ENCODE measurements at regions not wholly inside any gene's neighbourhood (a gene's known extent, or its start where the extent isn't known, plus 50 kb on each side); places are given as distances from the start of the nearest gene placed in this dataset.

DNA sequence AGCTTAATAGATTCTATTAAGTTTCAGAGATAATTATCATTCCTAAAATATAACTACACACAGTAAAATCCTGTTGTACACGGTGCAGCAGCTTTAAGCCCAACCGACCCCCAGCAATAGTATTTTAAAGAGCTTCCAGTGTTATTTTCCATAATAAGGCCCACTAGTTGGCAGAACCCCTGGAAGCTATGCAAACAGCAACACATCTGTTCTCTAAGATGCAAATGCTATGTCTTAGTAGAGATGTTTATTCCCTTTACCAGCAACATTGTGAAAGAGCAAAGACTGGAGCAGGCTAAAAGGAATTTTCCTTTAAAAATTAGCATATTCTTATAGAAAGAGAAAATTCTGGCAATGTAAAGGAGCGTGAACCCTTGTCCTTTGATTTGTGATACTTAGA, 819.7 kb upstream of the ALCAM start:
- DNase-seq: no peak

DNA sequence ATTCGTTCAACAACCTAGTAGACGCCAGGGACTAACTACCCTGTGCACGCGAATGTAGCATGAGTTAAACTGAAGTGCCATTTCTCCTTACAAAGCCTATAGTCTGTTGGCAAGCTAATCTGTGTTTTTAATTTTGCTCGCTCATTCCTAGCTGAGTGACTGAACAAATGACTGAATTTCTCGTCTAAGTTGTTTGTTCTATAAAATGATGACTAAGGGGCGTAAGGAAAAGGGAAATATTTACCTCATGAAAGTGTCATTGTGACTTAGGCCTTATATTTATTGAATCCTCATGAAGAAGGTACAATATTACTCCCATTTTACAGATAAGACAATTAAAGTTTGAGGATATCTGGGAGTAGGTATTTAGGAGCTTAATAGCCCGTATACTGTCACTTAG, 818.3 kb upstream of the ALCAM start:
- DNase-seq: no peak

DNA sequence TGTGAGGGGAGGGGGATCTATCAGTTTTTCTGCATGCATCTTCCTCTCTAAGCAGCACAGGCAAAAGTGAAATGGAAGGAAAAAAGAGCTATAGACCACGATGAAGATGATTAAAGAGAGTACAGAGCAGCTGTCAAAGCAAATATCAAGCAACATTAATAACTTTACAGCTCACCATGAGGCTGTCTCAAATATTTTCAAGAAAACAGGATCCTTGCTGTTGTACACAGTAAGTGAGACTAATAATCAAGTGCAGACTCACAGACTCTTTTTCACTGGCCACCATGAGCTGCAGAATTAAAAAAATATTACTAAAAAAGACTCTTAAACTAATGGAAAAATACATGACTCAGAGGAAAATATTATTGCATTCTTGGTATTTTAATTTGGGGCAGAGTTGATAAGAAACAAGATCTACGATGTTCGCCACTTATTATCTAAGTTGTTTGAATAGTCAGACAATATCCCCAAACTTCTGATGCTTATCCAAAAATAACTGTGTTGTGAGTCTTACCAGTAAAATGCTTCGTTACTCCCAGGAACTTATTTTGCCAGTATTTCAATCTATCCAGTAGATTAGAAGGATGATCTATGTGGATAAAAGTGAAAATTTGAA, 817.5 kb upstream of the ALCAM start:
- no peak for DNase-seq

DNA sequence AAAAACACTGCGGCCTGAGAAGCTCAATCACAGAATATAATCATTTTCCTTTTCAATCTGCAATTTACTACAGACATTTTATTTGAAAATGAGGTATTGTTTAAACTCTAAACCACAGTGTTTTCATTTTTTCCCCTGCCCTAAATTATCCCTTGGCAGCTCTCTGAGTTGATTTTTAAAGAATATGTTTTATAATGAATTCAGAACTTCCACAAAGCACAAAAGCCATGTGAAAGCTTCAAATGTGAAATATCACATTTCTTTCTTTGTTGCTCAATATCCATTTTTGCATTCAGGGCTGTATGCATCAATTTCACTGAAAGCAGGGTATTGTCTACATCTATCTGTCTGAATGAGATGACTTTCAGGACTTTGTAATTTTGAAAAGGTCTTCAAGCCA, 813.6 kb upstream of the ALCAM start:
- no peak for DNase-seq

DNA sequence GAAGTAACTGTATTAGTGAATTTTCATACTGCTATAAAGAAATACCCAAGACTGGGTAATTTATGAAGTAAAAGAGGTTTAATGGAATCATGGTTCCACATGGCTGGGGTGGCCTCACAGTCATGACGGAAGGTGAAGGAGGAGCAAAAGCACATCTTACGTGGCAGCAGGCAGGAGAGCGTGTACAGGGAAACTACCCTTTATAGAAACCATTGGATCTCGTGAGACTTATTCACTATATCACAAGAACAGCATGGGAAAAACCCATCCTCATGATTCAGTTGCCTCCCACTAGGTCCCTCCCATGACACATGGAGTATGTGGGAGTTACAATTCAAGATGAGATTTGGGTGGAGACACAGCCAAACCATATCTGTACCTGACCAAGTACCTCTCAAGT, 812.3 kb upstream of the ALCAM start:
- no peak for DNase-seq

DNA sequence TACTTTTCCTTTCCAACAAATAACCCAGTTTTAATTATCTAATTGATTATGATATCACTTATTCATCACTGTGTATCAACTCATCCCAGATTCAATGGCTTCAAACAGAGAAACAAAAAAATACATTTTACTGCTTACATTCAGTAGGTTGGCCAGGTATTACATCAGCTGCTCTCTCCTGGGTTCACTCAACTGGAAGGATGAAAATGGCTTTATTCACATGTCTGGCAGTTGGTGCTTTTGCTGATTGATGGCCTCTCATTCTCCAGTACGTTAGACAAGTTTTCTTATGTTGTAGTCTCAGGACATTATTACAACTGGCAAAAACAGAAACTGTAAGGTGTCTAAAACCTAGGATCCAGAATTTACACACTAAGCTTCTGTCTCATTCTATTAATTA, 811.0 kb upstream of the ALCAM start:
- DNase-seq: no peak

DNA sequence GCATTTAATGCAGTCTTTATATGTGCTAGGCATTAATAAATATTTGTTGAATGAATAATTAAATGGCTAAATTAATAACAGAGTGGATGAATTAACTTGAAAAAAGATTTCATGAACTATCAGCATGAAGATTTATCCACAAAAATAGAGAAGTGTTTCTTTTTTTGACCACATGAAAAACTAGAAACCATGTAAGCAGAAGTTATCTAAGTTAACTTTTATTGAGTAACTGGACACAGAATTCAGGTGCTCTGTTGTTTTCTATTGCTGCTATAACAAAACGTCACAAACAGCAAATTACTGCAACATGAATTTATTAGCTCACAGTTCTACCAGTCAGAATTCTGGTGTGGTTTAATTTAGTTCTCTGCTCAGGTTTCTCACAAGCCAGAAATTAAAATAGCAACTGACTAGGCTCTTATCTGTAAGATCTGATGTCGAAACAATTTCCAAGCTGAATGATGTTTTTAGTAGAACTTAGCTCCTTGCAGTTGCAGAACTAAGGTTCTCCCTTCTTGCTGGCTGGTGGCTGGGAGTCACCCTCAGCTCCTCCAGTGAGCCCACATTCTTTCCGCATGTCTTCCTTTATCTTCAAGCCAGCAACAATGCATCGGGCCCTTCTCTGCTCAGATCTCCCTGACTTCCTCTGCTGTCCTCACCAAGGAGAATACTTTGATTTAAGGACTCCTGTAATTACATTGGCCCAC, 810.2 kb upstream of the ALCAM start:
- DNase-seq: no peak

DNA sequence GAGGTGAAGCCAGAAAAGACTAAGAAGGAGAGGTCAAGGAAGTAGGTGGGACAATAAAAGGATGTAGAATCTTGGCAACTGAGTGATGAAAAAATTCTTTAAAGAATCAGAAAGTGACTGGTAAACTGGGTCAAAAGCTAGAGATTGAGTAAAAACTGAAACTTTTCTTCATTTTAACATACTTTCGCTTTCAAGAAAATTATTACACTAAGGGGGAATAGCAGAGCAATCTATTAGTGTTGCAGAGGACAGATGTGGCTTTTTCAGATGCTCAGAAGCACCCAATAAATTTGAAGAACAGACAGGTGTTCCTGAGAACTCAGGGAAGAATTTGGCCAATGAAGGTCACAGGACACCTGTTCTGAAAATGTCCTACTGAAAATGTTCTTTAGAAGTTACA, 805.4 kb upstream of the ALCAM start:
- no peak for DNase-seq

DNA sequence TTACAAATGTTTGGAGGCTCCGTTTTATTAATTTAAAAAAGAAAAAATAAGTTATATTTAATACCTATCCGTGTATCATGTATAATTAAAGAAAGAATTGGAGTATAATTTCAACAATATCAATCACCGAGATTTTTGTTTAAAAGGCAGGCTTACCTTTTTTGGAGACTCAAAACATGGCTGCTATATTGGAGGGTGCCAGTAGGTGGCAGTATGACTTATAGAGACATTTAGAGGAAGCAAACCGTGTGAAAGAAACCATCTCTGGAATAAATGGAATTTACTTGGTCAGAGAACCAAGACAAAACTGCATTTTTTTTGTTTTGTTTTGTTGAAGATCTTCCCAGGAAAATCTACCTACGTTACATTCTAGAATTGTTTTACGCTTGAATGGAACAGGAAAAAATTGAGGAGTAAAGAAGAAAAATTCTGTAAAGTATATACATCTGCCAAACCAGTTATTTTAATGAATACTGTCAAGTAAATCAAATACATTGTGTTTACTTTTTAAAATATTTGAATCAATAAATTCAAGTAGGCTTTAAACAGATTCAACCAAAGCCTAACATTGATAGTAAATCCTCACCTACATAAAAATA, 802.6 kb upstream of the ALCAM start:
- peak; percentile 66 for DNase-seq

DNA sequence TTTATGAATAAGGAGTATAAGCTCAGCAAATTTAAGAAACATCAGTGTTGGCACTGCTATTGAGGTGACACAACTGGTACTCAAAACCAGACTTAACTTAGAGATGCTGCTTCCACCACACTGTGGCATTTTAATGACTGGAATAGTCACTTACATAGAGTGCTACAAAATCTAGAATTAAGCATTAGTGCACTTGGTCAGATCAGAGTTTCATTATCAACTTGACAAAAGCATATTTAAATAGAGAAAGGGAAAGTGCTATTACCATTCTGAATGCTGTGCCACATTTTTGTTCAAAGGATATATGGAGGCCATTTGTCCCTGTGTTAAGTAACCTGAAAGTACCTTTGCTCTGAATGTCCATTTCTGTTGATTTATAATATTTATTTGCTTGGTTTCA, 800.7 kb upstream of the ALCAM start:
- DNase-seq: no peak

DNA sequence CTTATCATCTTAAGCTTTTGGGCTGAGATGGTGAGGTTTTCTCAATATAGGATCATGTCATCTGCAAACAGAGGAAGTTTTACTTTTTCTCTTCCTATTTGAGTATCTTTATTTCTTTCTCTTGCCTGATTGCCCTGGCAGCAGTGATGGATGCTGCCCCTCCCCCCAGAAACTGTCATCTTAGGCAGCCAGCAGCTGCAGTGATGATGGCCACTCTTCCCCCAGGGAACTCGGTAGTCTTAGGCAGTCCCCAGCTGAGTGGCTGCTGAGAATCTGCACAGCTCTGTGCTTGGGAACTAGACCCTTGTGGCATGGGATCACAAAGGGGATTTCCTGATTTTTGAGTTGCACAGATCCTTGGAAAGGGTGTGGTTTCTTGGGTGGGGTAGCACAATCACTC, 791.1 kb upstream of the ALCAM start:
- no peak for DNase-seq

DNA sequence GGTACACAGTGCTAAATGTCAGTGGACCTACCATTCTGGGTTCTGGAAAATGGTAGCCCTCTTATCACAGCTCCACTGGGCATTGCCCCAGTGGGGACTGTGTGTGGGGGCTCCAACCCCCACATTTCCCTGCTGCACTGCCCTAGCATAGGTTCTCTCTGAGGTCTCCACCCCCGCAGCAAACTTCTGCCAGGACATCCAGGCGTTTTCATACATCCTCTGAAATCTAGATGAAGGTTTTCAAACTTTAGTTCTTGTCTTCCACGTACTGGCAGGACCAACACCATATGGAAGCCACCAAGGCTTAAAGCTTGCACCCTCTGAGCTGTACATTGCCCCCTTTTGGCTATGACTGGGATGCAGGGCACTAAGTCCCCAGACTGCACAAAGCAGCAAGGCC, 788.2 kb upstream of the ALCAM start:
- no peak for DNase-seq

DNA sequence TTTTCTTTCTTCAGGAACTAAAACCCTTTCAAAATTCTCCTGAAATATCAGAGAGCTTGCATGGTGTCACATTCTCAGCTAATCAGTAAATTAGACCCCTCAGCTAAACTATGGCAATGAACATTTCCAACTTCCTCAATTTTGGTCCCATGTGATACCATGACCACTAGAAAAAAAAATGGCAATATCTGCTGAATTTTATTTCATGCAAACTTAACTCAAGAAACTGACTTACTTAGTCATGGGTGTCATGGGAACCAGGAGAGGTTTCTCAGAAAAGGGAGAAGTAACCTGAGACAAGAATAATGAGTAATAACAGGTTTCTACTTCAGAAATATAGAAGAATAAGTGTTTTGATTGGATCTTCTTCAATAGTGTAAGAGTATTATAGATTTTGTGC, 784.6 kb upstream of the ALCAM start:
- DNase-seq: no peak

DNA sequence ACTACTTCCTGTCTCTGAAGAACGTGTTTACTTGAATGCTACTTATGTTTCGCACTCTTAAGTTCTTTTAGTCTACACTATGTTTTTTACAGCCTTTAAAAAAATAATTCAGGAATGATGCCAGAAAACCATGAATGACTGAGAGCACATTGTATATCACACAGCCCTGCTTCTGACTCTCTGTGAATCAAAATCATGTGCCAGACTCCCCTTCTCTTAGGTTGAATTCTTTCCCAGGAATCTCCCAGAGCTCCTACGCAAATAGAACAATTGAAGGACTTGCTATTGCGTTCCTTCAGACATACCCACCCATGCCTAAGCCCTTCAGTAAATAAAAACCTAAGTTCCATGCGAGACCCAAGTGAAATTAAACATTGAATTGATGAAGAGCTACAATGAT, 782.0 kb upstream of the ALCAM start:
- no peak for DNase-seq

DNA sequence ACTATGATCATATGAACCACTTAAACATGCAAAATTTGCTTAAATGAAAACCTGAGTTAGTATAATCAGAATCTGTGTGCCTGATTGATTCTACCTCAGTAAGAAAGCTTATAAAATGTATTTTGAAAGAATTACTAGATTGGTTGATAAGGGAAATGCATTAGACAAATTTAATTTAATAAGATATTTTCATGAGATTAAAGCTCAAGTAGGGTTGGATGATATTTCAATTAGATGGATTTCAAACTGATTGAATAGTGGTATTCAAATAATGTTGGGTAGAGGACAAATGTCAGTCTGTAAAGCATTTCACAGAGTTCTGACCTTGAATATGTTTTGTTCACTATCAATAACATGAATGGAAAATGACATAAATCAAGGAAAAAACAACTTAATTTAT, 780.4 kb upstream of the ALCAM start:
- DNase-seq: no peak

DNA sequence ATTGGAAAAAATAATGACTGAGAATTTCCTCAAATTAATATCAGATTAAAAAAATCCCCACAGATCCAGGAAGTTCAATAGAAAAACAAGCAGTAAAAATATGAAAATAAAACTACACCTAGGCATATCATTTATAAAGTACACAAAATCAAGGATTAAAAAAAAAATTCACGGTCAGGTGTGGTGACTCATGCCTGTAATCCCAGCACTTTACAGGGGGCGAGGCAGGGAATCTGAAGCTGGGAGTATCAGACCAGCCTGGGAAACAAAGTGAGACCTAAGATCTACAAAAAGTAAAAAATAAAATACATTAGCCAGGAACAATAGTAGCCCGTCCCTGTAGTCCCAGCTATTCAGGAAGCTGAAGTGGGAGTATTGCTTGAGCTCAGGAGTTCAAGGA, 778.3 kb upstream of the ALCAM start:
- DNase-seq: no peak

DNA sequence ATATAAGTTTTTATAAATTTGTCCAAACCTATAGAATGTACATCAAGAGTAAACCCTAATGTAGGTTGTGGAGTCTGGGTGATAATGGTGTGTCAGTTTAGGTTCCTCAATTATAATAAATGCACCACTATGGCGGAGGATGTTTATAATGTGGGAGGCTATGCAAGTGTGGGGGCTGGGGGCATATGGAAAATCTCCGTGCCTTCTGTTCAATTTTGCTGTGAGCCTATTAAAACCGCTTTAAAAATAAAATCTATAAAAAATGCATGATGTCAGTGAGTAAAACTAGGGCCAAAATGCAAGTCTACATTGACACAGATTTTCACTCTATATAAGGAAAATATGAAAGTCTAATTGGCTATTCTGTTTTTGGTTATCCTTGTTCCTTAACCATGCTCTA, 774.9 kb upstream of the ALCAM start:
- DNase-seq: no peak

DNA sequence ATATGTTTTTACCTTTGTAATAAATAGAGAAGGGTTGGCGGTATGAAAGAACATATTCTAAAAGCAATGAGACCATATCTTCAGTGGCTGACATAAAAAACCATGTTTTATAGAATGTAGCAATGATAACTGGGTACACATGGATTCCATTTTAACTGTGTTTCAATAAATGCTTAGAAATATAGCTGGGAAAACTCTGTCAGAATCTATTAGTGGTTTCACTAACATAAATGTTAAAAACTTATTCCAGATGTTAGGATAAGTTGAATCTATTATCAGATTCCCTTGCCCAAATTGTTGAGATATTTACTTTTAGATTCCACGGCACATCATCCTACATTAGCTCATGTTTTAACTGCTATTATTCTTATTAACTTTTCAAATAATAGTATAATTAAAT, 772.2 kb upstream of the ALCAM start:
- no peak for DNase-seq

DNA sequence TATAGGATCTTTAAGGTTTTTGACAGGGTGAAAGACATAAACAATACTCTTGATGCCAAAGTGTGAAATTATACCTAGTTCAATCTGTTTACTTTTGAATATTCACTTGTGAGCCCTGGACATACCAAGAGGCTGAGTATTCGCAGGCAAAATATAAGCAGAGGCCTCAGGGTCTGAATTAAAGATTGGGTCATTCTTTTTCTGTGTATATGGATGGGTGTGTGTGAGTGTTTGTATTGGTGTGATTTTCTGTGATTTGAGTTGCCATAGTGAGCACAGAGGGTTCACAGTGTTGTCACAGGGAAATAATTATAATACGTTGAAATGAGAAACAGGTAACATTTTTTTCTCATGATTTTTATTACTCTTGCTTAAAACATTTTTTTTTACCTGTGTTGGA, 770.7 kb upstream of the ALCAM start:
- no peak for DNase-seq

DNA sequence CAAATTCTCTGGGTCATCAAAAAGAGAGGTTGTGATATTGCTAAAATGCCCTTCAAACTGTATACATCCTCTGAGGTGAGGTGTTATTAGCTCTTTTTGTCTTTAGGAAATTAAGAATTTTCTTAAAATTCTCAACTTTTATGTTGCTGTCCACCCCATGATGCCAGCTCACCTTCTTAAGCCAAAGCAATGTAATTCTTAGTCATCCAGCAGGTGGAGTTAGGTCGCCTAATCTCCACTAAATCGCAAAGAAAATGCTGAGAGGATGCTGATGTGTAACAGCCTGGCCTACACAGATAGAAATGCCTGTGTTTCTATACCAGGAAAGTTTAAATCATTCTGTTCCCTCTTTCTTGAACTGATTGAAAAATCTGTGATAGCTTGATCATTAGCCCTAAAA, 770.2 kb upstream of the ALCAM start:
- DNase-seq: peak; percentile 26

DNA sequence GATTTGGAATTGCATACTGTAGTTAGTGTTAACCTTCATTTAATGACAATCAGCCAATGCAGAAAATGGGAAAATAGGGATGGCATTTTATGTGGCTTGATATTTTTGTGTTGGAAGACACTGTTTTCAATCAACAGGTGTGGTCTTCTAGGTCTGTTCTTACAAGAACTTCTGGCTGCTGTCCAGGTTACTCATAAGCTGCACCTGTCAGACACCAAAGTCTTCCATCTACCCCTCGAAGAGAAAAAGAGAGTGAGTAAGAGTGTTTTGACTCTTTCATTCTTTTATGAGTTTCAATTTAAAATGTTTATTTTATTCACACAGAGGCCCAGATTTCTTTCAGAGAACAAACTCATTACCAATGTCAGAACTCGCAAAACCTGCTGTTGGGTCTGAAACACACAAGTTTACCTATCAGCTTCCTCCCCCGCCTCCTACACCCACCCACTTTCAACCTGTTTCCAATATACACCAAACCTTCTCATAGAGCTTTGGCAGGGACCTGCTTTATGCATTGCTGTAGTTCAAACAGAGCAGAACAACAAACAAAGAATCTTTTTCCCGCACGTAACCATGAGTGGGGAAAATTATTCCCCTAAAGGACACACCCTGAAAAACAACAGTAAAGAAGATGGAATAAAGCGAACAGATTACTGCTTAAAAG, 767.7 kb upstream of the ALCAM start:
- DNase-seq: no peak

DNA sequence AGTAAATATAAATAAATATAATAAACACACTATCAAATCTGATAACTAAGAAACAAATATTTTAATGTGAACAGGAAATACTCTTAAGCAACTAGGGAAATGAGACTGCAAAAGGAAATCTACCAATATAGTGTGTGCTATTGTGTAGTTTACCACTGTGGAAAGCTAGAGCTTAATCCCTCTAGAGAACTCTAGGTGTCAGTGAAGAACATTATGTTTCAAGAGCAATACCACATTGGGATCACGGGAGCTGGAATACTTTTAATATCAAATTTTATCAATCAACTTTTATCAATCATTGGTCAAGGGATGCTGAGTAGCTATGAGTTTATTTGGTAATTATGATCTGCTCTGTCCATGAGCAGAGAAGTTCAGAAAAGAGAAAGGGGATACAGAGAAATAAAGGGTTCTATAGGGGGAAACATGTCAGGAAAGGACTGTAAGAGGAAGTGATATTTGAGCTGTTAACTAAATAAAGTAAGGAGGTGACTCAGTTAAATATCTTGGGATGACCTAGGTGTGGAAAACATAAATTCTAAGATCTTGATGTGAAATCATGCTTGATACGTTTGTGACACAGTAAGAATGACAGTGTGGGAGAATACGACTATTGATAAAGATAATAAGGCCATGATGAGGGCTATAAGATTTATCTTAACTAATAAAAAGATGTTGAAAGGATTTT, 762.2 kb upstream of the ALCAM start:
- no peak for DNase-seq

DNA sequence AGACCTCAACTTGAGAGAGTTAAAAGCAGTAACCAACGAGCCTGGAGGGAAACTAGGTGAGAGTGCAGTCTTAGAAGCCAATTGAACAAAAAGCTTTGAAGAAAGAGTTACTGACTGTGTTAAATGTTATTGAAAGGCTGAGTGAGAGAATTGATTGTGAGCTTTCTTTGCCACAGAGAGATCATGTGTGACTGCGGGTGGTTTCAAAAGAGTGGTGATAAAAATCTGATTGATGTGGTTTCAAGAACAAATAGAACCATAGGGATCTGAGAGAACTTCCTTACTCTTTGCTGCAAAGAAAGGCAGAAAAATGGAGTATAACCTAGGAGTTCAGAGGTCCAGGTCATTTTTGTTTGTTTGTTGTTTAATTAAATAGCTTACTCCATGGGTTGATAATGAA, 759.9 kb upstream of the ALCAM start:
- DNase-seq: no peak
